ENCODE measurements at regions not wholly inside any gene's neighbourhood (a gene's known extent, or its start where the extent isn't known, plus 50 kb on each side); places are given as distances from the start of the nearest gene placed in this dataset.

DNA sequence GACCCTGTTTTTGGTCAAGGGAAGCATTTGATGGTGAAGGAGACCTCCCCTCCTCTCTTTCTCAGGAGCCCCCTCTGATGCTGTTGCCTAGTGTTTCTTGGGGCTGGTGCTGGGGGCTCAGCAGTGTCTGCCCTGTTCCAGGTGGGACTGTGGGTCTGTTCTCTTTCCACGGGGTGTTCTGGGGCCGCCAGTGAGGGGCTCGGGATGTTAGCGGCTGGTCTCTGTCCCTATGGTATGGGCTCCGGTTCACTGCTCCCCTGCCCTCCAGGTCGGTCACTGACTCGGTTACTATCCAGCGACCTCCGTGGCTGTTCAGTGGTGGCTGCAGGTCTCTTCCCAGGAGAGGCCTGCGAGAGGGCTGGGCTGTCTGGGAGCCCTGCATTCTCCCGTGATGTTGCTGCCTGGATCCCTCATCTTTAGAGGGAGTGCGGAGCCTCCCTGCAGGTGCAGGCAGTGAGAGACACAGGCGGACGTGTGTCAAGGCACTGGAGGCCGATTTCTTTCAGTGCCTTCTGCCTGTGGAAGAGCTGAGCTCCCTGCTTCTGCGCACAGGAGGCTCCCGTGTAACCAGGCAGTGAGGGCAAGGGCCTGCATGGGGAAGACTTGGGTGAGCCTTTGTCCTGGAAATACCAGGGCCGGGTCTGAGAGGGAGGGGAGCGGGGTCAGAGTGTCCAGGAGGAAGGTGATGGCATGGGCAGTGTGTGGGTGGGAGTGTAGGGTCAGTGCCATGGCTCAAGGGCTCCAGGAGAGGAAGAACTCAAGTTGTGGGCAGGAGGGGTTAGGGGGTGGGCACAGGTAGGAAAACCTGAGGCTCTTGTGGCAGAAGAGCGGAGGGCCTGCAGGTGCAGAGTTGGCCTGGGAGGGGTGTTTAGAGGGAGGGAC, 362.6 kb downstream of the TMEM121 start:
- H3K9ac ChIP-seq (replicated peaks; ENCODE audit: extremely low read depth, insufficient read depth, low read length) = no peak overlapping the region
- no peak for TF ChIP-seq POLR2A (IDR thresholded peaks at IDR 0.05; ENCODE audit: low read depth, low read length)
- TF ChIP-seq MAX (IDR thresholded peaks at IDR 0.05; ENCODE audit: insufficient read depth, insufficient read length) = no peak
- no peak for TF ChIP-seq FOS (IDR thresholded peaks at IDR 0.05; ENCODE audit: borderline replicate concordance, insufficient read depth, low read length)
- TF ChIP-seq POLR2AphosphoS5 (IDR thresholded peaks at IDR 0.05; ENCODE audit: insufficient read depth, low read depth, low read length) = no peak
- no peak for TF ChIP-seq MYC (IDR thresholded peaks at IDR 0.05; ENCODE audit: low read depth, low read length)
- TF ChIP-seq, protein P1, sequence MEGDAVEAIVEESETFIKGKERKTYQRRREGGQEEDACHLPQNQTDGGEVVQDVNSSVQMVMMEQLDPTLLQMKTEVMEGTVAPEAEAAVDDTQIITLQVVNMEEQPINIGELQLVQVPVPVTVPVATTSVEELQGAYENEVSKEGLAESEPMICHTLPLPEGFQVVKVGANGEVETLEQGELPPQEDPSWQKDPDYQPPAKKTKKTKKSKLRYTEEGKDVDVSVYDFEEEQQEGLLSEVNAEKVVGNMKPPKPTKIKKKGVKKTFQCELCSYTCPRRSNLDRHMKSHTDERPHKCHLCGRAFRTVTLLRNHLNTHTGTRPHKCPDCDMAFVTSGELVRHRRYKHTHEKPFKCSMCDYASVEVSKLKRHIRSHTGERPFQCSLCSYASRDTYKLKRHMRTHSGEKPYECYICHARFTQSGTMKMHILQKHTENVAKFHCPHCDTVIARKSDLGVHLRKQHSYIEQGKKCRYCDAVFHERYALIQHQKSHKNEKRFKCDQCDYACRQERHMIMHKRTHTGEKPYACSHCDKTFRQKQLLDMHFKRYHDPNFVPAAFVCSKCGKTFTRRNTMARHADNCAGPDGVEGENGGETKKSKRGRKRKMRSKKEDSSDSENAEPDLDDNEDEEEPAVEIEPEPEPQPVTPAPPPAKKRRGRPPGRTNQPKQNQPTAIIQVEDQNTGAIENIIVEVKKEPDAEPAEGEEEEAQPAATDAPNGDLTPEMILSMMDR (IDR thresholded peaks at IDR 0.05; ENCODE audit: extremely low read depth in 1 of 2, insufficient read depth in 1 of 2, low read depth in 1 of 2, low read length in 2 of 2) = no peak
- TF ChIP-seq GATA2 (IDR thresholded peaks at IDR 0.05; ENCODE audit: insufficient read depth, insufficient read length, low read depth, low read length) = no peak
- no peak for DNase-seq (ENCODE audit: low read depth, low spot score)
- H3K27me3 ChIP-seq (ENCODE audit: control insufficient read depth in 2 of 2, insufficient read depth in 2 of 2, low read length in 2 of 2) = no peaks in the 10 kb centered on the region
- no peak for FAIRE-seq
- BruUV-seq (replicated peaks) = no TSS peak
- H3K4me1 ChIP-seq (ENCODE audit: control insufficient read depth, extremely low read depth, insufficient read depth, low read length) = no peaks in the 10 kb centered on the region
- no peaks in the 10 kb centered on the region for H3K9me3 ChIP-seq (replicated peaks; ENCODE audit: control insufficient read depth, insufficient read depth, low read length)
- CTCF ChIA-PET = no interaction called here
- no peaks in the 10 kb centered on the region for H4K20me1 ChIP-seq (replicated peaks; ENCODE audit: control insufficient read depth, extremely low read depth, insufficient read depth, low read length)
- H3K79me2 ChIP-seq (ENCODE audit: control insufficient read depth, insufficient read depth, low read length) = no peaks in the 10 kb centered on the region
- H3K4me3 ChIP-seq (replicated peaks in 1 of 3; ENCODE audit: insufficient read depth in 1 of 3, low read depth in 1 of 3, low read length in 3 of 3) = no peak overlapping the region
- H3K9me1 ChIP-seq (replicated peaks; ENCODE audit: control insufficient read depth, extremely low read depth, insufficient read depth, low read length) = no peaks in the 10 kb centered on the region
- no peak overlapping the region for H2AFZ ChIP-seq (ENCODE audit: low read depth, low read length)
- POLR2A ChIA-PET = no interaction called here
- dilution Hi-C loops (cut with MboI; ENCODE audit: extremely low pct_ligation_motif_present, low sequenced_read_pairs) (no loop called here), intact Hi-C loops (cut with micrococcal nuclease) (no loop called here)
- no peak overlapping the region for H3K4me2 ChIP-seq (ENCODE audit: insufficient read depth, low read length)
- H3K36me3 ChIP-seq (ENCODE audit: control insufficient read depth in 2 of 2, extremely low read depth in 1 of 2, insufficient read depth in 2 of 2, low read length in 2 of 2) = no peaks in the 10 kb centered on the region
- H3K27ac ChIP-seq (ENCODE audit: insufficient read depth, low read depth, low read length) = no peak overlapping the region

Measured in endothelial cell of umbilical vein (primary cell).